ENCODE measurements at regions not wholly inside any gene's neighbourhood (a gene's known extent, or its start where the extent isn't known, plus 50 kb on each side); places are given as distances from the start of the nearest gene placed in this dataset.

GRCh38 chr18:43581936-43582519, 304.7 kb upstream of the SYT4 start:
- Histone ChIP-seq H3K4me3 (no peak overlapping the region), H3K9me3 (no peaks in the 10 kb centered on the region), H3K27me3 (no peaks in the 10 kb centered on the region), H3K27ac (no peak overlapping the region), H3K36me3 (no peaks in the 10 kb centered on the region), H3K4me1 (peaks cover 0 to 5% (median 0%) of the 10 kb centered on the region in 3 donors)
- 39 to 51% methylated on average over 2 of the region's 2 CpGs for WGBS, 2 donors (ENCODE audit: low coverage in 1 of 2)
- TF ChIP-seq CTCF (IDR thresholded peaks at IDR 0.05) (no peak), EP300 (IDR thresholded peaks at IDR 0.05) (no peak), POLR2AphosphoS5 (IDR thresholded peaks at IDR 0.05) (no peak), POLR2A (IDR thresholded peaks at IDR 0.05) (no peak)
- ATAC-seq = peak; percentile 51

GRCh38 chr18:43587538-43588153, 310.4 kb upstream of the SYT4 start:
- no peaks in the 10 kb centered on the region for H3K4me1 ChIP-seq
- no peaks in the 10 kb centered on the region for H3K36me3 ChIP-seq
- H3K27ac ChIP-seq = no peak overlapping the region
- H3K27me3 ChIP-seq = no peaks in the 10 kb centered on the region
- ATAC-seq = no peak
- peak; percentile 76 to 82 (median 78) for TF ChIP-seq CTCF (IDR thresholded peaks at IDR 0.05)
- no peak for TF ChIP-seq POLR2AphosphoS5 (IDR thresholded peaks at IDR 0.05)
- no peak for TF ChIP-seq EP300 (IDR thresholded peaks at IDR 0.05)
- TF ChIP-seq POLR2A (IDR thresholded peaks at IDR 0.05) = no peak
- no peak overlapping the region for H3K4me3 ChIP-seq
- H3K9me3 ChIP-seq = no peaks in the 10 kb centered on the region
- 0% methylated on average over 1 of the region's 1 CpG for WGBS, 2 donors (ENCODE audit: low coverage in 1 of 2)

GRCh38 chr18:43588838-43589237, 311.5 kb upstream of the SYT4 start:
- Histone ChIP-seq H3K4me3 (no peak overlapping the region), H3K36me3 (no peaks in the 10 kb centered on the region), H3K9me3 (no peaks in the 10 kb centered on the region), H3K4me1 (no peaks in the 10 kb centered on the region), H3K27me3 (no peaks in the 10 kb centered on the region), H3K27ac (no peak overlapping the region)
- ATAC-seq = no peak
- TF ChIP-seq EP300 (IDR thresholded peaks at IDR 0.05) (no peak), POLR2AphosphoS5 (IDR thresholded peaks at IDR 0.05) (no peak), CTCF (IDR thresholded peaks at IDR 0.05) (no peak), POLR2A (IDR thresholded peaks at IDR 0.05) (no peak)
- WGBS, 2 donors (ENCODE audit: low coverage in 1 of 2) = no CpG with 5 or more reads among the region's 3 CpGs

- Histone ChIP-seq H3K36me3 (no peaks in the 10 kb centered on the region), H3K27me3 (no peaks in the 10 kb centered on the region), H3K4me3 (no peak overlapping the region), H3K27ac (no peak overlapping the region), H3K4me1 (no peaks in the 10 kb centered on the region), H3K9me3 (no peaks in the 10 kb centered on the region)
- no CpG with 5 or more reads among the region's 11 CpGs for WGBS, 2 donors (ENCODE audit: low coverage in 1 of 2)
- ATAC-seq = no peak
- TF ChIP-seq EP300 (IDR thresholded peaks at IDR 0.05) (no peak), CTCF (IDR thresholded peaks at IDR 0.05) (no peak), POLR2A (IDR thresholded peaks at IDR 0.05) (no peak), POLR2AphosphoS5 (IDR thresholded peaks at IDR 0.05) (no peak)
Observed at GRCh38 chr18:43589611-43590151, 312.4 kb upstream of the SYT4 start.

Data from gastroesophageal sphincter (tissue), 4 donors.